HG03025 (cell line): ENCODE measurements at regions not wholly inside any gene's neighbourhood (a gene's known extent, or its start where the extent isn't known, plus 50 kb on each side); places are given as distances from the start of the nearest gene placed in this dataset.

Source experiments
- ATAC-seq: cut with Tn5 transposase; IDR thresholded peaks from one replicate; pipeline ENCODE4 v1.9.1; 2021; ENCODE audit warnings: mild to moderate bottlenecking, moderate library complexity; ENCODE audit not compliant: unreplicated experiment, low FRiP score

- ATAC-seq, result no peak
Measured at GRCh38 chr18:76771192-76771799, 51.1 kb upstream of the ZNF236 start.

GRCh38 chr18:76767954-76768353 is 54.4 kb upstream of the ZNF236 start:
- no peak for ATAC-seq

- ATAC-seq, result no peak
Measured at GRCh38 chr18:76766429-76766828, 55.9 kb upstream of the ZNF236 start.

GRCh38 chr18:76765649-76766048 is 56.7 kb upstream of the ZNF236 start:
- no peak for ATAC-seq

GRCh38 chr18:76764291-76764901 is 58.0 kb upstream of the ZNF236 start:
- ATAC-seq, result no peak

- no peak for ATAC-seq
Measured at GRCh38 chr18:76759056-76759455, 63.3 kb upstream of the ZNF236 start.

- ATAC-seq, result no peak
Measured at GRCh38 chr18:76757925-76758324, 64.4 kb upstream of the ZNF236 start.

- ATAC-seq, result no peak
Measured at GRCh38 chr18:76757335-76757734, 65.0 kb upstream of the ZNF236 start.

- ATAC-seq, result no peak
Measured at GRCh38 chr18:76756531-76757253, 65.7 kb upstream of the ZNF236 start.

- ATAC-seq, result no peak
Measured at GRCh38 chr18:76754351-76754750, 68.0 kb upstream of the ZNF236 start.

GRCh38 chr18:76752400-76752799 is 70.0 kb upstream of the ZNF236 start:
- ATAC-seq, result no peak

- no peak for ATAC-seq
Measured at GRCh38 chr18:76750917-76751890, 71.2 kb upstream of the ZNF236 start.

- no peak for ATAC-seq
Measured at GRCh38 chr18:76750269-76750668, 72.1 kb upstream of the ZNF236 start.

- ATAC-seq, result no peak
Measured at GRCh38 chr18:76747676-76748075, 74.7 kb upstream of the ZNF236 start.

- ATAC-seq, result no peak
Measured at GRCh38 chr18:76741346-76741745, 81.0 kb upstream of the ZNF236 start.

GRCh38 chr18:76736309-76736708 is 86.0 kb upstream of the ZNF236 start:
- ATAC-seq, result no peak

- no peak for ATAC-seq
Measured at GRCh38 chr18:76730901-76731300, 91.5 kb upstream of the ZNF236 start.

- no peak for ATAC-seq
Measured at GRCh38 chr18:76727589-76727988, 94.8 kb upstream of the ZNF236 start.

GRCh38 chr18:76725445-76725844 is 96.9 kb upstream of the ZNF236 start:
- no peak for ATAC-seq

- ATAC-seq, result no peak
Measured at GRCh38 chr18:76722224-76723061, 99.9 kb upstream of the ZNF236 start.
